HG02870 (cell line): ENCODE measurements at regions not wholly inside any gene's neighbourhood (a gene's known extent, or its start where the extent isn't known, plus 50 kb on each side); places are given as distances from the start of the nearest gene placed in this dataset.

ENCODE experiments used
- ATAC-seq: cut with Tn5 transposase; IDR thresholded peaks from one replicate; pipeline ENCODE4 v1.9.1; 2021; ENCODE audit warnings: mild to moderate bottlenecking, moderate library complexity; ENCODE audit not compliant: unreplicated experiment

DNA sequence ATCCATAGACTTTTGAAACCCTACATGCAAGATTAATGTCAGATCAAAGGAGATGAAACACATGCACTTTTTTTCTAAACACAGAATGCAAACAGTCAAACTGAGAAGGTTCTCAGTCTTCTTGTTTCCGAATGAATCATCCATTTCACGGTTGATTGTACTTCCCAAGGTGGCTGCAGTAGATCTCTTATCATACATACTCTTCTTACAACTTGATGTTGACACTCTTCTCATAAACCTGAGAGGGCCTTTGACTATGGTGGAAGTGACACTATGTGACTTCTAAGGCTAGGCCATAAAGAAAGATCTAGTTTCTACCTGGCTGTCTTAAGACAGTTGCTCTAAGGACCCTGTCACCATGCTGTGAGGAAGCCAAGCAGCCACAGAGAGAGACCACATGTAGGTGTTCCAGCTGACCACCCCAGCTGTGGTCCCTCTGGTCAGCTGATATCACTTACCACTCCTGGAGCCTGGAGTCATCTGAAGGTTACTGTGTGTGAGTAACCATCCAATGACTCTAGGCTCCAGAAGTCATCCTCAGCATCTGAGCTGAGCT lies 67.2 kb upstream of the HMGA2 start:
- peak; percentile 92 for ATAC-seq

DNA sequence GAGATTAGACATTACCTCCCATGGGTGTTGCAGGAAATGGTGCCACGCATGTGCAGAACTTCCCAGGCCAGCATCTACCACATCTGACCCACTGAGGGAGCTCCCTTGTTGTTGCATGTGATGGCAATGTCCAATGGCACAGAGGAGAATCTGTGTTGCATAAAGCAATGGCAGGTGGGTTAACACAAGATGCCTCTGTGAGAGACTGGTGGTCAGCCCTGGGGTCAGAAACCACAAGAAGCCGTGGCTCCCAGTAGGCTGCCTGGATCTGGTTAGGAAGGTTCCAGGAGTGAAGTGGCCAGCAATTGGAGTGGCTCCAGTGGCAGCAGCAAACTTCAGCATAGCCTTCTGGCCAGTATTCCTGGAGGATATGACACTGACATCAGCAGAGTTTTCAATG lies 65.9 kb upstream of the HMGA2 start:
- no peak for ATAC-seq

DNA sequence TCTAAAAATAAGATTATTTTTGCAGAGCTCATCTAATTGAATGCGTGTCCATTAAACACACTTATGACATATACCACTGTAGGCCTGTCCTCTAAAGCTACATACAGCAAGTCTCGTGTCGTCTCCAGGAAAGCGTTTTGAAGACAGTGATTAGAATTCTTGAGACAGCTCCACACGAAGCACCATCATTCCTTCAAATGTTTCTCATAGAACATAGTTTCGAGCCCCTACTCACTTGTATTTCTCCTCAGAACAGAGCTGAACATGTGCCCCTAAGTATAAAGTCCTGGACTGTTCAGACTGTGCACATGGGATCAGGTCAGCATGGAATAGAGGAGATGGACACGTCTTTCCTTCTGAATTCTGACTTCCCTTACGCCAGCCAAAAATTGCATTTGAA lies 64.5 kb upstream of the HMGA2 start:
- no peak for ATAC-seq

DNA sequence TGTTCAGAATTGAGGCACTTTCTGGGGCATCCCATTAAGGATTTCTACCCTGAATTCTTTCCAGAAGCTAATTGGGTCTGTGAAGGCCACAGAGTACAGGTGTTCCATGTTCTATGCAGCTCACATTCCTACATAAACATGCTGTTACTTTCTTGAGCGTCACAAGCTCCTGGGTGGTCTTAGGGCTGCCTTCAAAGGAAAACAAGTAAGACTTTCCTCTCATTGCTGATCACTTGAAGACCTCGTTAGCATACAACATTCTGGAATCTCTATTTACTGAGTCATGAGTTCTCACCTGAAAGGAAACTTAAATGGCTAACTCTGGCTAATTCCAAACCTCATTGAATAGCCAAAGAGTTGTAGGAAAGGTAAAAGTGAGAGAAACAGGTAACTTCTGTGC lies 63.0 kb upstream of the HMGA2 start:
- ATAC-seq = no peak

DNA sequence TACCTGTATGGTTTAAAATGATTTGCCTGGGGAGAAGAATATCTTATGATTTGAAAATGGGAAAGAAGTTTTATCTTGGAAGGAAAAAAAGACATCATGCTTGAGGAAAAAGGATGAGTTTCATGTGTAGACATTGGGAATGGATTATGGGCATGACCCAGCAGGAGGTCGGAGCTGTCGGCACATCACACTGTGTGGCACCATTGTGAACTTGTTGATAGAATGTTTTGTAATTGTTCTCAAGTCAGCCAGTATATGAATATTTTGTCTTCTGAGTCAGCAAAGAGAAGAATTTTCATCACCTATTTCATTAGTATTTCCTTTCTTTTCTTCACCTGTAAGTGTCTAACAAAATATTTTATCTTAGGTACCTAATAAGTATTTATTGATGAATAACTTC lies 60.0 kb upstream of the HMGA2 start:
- no peak for ATAC-seq

DNA sequence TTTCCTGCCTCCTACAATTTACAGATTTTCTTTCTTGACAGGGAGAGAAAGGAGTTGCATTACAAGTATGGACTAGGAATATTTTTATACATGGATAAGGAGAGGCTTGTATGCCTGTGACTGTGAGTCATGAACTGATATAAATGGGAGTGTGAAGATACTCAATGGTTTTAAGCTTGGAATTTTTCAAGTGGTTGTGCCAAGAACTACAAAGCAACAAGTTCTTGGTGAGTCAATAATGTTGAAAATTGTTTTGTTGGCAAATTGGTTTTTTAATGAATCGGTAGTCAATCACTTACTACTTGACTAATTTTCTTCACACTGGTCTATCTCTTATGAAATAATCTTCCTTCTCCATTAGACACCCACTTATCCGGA lies 58.9 kb upstream of the HMGA2 start:
- ATAC-seq = no peak

DNA sequence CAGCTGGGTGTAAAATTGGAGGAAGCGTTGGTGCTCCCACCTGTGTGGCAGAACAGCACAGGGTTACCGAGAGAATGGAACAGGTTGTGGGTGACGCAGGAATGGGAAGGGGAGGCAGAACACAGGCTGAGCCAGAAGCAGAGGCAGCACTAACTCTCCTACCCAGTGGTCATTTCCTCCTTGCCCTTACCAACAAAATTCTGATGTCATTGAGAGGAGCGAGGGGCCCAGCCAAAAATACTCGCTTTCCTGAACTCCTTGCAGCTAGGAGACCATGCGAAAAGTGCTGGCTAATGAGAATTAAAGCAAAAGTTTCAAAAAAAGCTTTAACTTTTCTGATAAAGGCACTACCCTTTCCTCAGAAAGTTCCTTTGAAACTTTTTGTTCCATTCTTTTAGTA lies 54.4 kb upstream of the HMGA2 start:
- ATAC-seq = no peak
